ENCODE measurements at regions not wholly inside any gene's neighbourhood (a gene's known extent, or its start where the extent isn't known, plus 50 kb on each side); places are given as distances from the start of the nearest gene placed in this dataset.

DNA sequence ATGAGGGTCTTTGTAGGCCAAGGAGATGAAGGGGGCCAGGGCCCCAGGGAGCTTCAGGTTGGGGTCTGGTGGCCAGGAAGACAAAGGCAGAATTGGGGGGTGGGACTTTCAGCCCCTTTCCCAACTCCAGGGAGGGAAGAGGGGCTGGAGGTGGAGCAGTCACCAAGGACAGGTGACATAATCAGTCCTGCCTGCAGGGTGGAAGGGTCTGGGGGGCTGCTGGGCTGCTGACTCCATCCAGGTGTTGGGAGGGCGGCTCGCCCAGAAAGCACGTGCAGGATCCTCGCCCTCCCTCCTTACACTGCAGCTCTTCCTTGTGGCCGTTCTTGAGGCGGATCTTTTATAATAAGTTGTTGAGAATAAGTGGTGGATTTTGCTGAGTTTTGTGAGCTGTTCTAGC, 1491.1 kb downstream of the TBC1D22A start:
- Histone ChIP-seq H3K14ac (replicated peaks; ENCODE audit: low read depth, low read length) (no peak overlapping the region), H2AK9ac (replicated peaks; ENCODE audit: low read depth, low read length, poor library complexity) (no peak overlapping the region), H2AK5ac (ENCODE audit: low read depth, low read length) (no peak overlapping the region), H3K56ac (ENCODE audit: extremely low read depth, insufficient read depth, low read length) (no peak overlapping the region), H2AFZ (replicated peaks; ENCODE audit: low read length, poor library complexity) (no peak overlapping the region), H3K4me2 (ENCODE audit: low read depth, low read length) (no peak overlapping the region), H3K4ac (ENCODE audit: low read depth, low read length) (no peak overlapping the region), H3K4me1 (ENCODE audit: control insufficient read depth, insufficient read depth, low read length) (no peaks in the 10 kb centered on the region), H3K9ac (ENCODE audit: low read depth, low read length) (no peak overlapping the region), H3K27ac (ENCODE audit: insufficient read depth, low read length) (no peak overlapping the region), H2BK20ac (ENCODE audit: low read depth, low read length) (no peak overlapping the region), H2BK15ac (ENCODE audit: low read depth, low read length) (no peak overlapping the region), H4K8ac (ENCODE audit: low read depth in 2 of 2, low read length in 2 of 2) (no peak overlapping the region), H3K27me3 (ENCODE audit: control insufficient read depth, insufficient read depth, low read length) (no peaks in the 10 kb centered on the region), H3K23ac (ENCODE audit: low read depth, low read length) (no peak overlapping the region), H3K4me3 (ENCODE audit: insufficient read depth, low read depth, low read length) (no peak overlapping the region), H2BK120ac (ENCODE audit: low read depth, low read length) (no peak overlapping the region), H3K36me3 (ENCODE audit: control insufficient read depth, insufficient read depth, low read length) (no peaks in the 10 kb centered on the region), H3K79me1 (ENCODE audit: low read depth in 1 of 2, low read length in 2 of 2) (no peaks in the 10 kb centered on the region), H4K20me1 (ENCODE audit: insufficient read depth, low read length) (no peaks in the 10 kb centered on the region), H3K9me1 (ENCODE audit: insufficient read depth, low read length) (no peaks in the 10 kb centered on the region), H2BK5ac (ENCODE audit: low read depth, low read length, poor library complexity, severe bottlenecking) (no peak overlapping the region), H3K9me3 (ENCODE audit: control insufficient read depth, insufficient read depth, low read length) (peaks cover 52% of the 10 kb centered on the region), H3K18ac (ENCODE audit: low read depth, low read length) (no peak overlapping the region), H4K5ac (ENCODE audit: low read depth, low read length) (no peak overlapping the region), H4K91ac (ENCODE audit: insufficient read depth, low read depth, low read length) (no peak overlapping the region)
- ATAC-seq (ENCODE audit: low read depth) (no peak), DNase-seq (no peak)
- BruUV-seq (replicated peaks): no TSS peak
- in situ Hi-C loops (cut with MboI; ENCODE audit: low sequenced_read_pairs): no loop called here
- TF ChIP-seq ELK1 (IDR thresholded peaks at IDR 0.05; ENCODE audit: borderline replicate concordance, low read depth, low read length): no peak
- TF ChIP-seq MXI1 (IDR thresholded peaks at IDR 0.05; ENCODE audit: borderline replicate concordance, low read depth, low read length): no peak
- TF ChIP-seq CHD1 (IDR thresholded peaks at IDR 0.05; ENCODE audit: low read depth, low read length): no peak
- TF ChIP-seq POLR2A (IDR thresholded peaks at IDR 0.05; ENCODE audit: low read depth, low read length): no peak
- no peak for TF ChIP-seq SMC3 (IDR thresholded peaks at IDR 0.05; ENCODE audit: low read depth, low read length)
- TF ChIP-seq NFE2L2 (IDR thresholded peaks at IDR 0.05; ENCODE audit: low read depth, low read length): no peak
- TF ChIP-seq MAFK (IDR thresholded peaks at IDR 0.05; ENCODE audit: low read depth, low read length): no peak
- WGBS, 2 experiments (ENCODE audit: extremely low coverage in 2 of 2, insufficient read length in 1 of 2): no CpG with 5 or more reads among the region's 6 CpGs
- dilution Hi-C loops (cut with HindIII; ENCODE audit: low sequenced_read_pairs, unreplicated experiment): no loop called here
- POLR2A ChIA-PET (ENCODE audit: unreplicated experiment): no interaction called here
- CTCF ChIA-PET: no interaction called here
- intact Hi-C loops (cut with micrococcal nuclease): no loop called here

Data from IMR-90 (cell line).